Colonic mucosa (tissue), 4 donors: ENCODE measurements at regions not wholly inside any gene's neighbourhood (a gene's known extent, or its start where the extent isn't known, plus 50 kb on each side); places are given as distances from the start of the nearest gene placed in this dataset.
"Not testable (repeated sequence)": the region's sequence is repeated elsewhere in the genome, so short reads cannot be mapped to it uniquely, and the experiment has no call there.

Experiments
- DNase-seq: peaks from one replicate; pipeline ENCODE4 v3.0.0-alpha.2; 2020
- H3K27ac ChIP-seq: fragments of 200-600 bp; one replicate; pipeline ENCODE4 v1.8.0; 2021
- H3K27me3 ChIP-seq: fragments of 200-600 bp; one replicate; pipeline ENCODE4 v1.8.0; 2021
- H3K36me3 ChIP-seq: fragments of 200-600 bp; one replicate; pipeline ENCODE4 v1.8.0; 2021
- H3K4me1 ChIP-seq: fragments of 200-600 bp; one replicate; pipeline ENCODE4 v1.8.0; 2021; ENCODE audit warnings: mild to moderate bottlenecking
- H3K4me3 ChIP-seq: fragments of 200-600 bp; one replicate; pipeline ENCODE4 v1.8.0; 2021
- H3K9ac ChIP-seq, 2 donors: one replicate each; pipeline ENCODE4 v1.7.0; 2013; ENCODE audit warnings: control low read depth in 2 of 2, low read depth in 2 of 2, low read length in 2 of 2
- H3K9me3 ChIP-seq: fragments of 200-600 bp; one replicate; pipeline ENCODE4 v1.8.0; 2021
- CTCF ChIP-seq: fragments of 200-600 bp; IDR thresholded peaks from one replicate; pipeline ENCODE4 v1.8.0; 2022; ENCODE audit warnings: antibody characterized with exemption, mild to moderate bottlenecking
- intact Hi-C: fragments of 100-400 bp; cut with DNase I; formaldehyde crosslinking; loops from one replicate; pipeline ENCODE4 v1.14.1; 2022
- donor health status: healthy.
- donor health status: DM: no; HTN: no; CAD: no.
- donor health status: DM: no; HTN: no; CAD: no.

GRCh38 chr2:180890781-180891180, 89.6 kb upstream of the UBE2E3 start:
- Histone ChIP-seq H3K4me3 (no peak overlapping the region), H3K9ac (no peak overlapping the region), H3K27me3 (no peaks in the 10 kb centered on the region), H3K36me3 (no peaks in the 10 kb centered on the region), H3K9me3 (no peaks in the 10 kb centered on the region), H3K4me1 (no peaks in the 10 kb centered on the region), H3K27ac (no peak overlapping the region)
- intact Hi-C loops, result no loop called here
- no peak for TF ChIP-seq CTCF
- DNase-seq, result no peak

- no peaks in the 10 kb centered on the region for H3K36me3 ChIP-seq
- no peak overlapping the region for H3K9ac ChIP-seq
- H3K9me3 ChIP-seq, result no peaks in the 10 kb centered on the region
- TF ChIP-seq CTCF, result no peak
- no peaks in the 10 kb centered on the region for H3K27me3 ChIP-seq
- DNase-seq, result no peak
- intact Hi-C loops, result no loop called here
- H3K27ac ChIP-seq, result no peak overlapping the region
- no peaks in the 10 kb centered on the region for H3K4me1 ChIP-seq
- H3K4me3 ChIP-seq, result no peak overlapping the region
Observed at GRCh38 chr2:180882959-180883358, 97.4 kb upstream of the UBE2E3 start.

- no peaks in the 10 kb centered on the region for H3K4me1 ChIP-seq
- no peak overlapping the region for H3K27ac ChIP-seq
- TF ChIP-seq CTCF, result no peak
- intact Hi-C loops, result no loop called here
- H3K9me3 ChIP-seq, result no peaks in the 10 kb centered on the region
- no peak overlapping the region for H3K9ac ChIP-seq
- H3K4me3 ChIP-seq, result no peak overlapping the region
- no peak for DNase-seq
- H3K27me3 ChIP-seq, result no peaks in the 10 kb centered on the region
- no peaks in the 10 kb centered on the region for H3K36me3 ChIP-seq
Observed at GRCh38 chr2:180876506-180876905, 103.9 kb upstream of the UBE2E3 start.

- no peaks in the 10 kb centered on the region for H3K9me3 ChIP-seq
- H3K36me3 ChIP-seq, result no peaks in the 10 kb centered on the region
- H3K4me1 ChIP-seq, result no peaks in the 10 kb centered on the region
- H3K27ac ChIP-seq, result no peak overlapping the region
- H3K9ac ChIP-seq, result no peak overlapping the region
- no peak for TF ChIP-seq CTCF
- intact Hi-C loops, result no loop called here
- H3K27me3 ChIP-seq, result no peaks in the 10 kb centered on the region
- no peak for DNase-seq
- H3K4me3 ChIP-seq, result no peak overlapping the region
Observed at GRCh38 chr2:180873219-180873618, 107.2 kb upstream of the UBE2E3 start.

- H3K9ac ChIP-seq, DNase-seq, H3K36me3 ChIP-seq, H3K4me1 ChIP-seq, intact Hi-C loops, H3K4me3 ChIP-seq, H3K27me3 ChIP-seq, H3K9me3 ChIP-seq, H3K27ac ChIP-seq: not testable (repeated sequence)
Observed at GRCh38 chr2:180872781-180873180, 107.6 kb upstream of the UBE2E3 start.

- intact Hi-C loops, result no loop called here
- Histone ChIP-seq H3K27me3 (no peaks in the 10 kb centered on the region), H3K27ac (no peak overlapping the region), H3K9me3 (no peaks in the 10 kb centered on the region), H3K9ac (no peak overlapping the region), H3K36me3 (no peaks in the 10 kb centered on the region), H3K4me3 (no peak overlapping the region), H3K4me1 (no peaks in the 10 kb centered on the region)
- DNase-seq, result no peak
- TF ChIP-seq CTCF, result no peak
Observed at GRCh38 chr2:180872255-180872654, 108.2 kb upstream of the UBE2E3 start.
